HG02981 (cell line): ENCODE measurements at regions not wholly inside any gene's neighbourhood (a gene's known extent, or its start where the extent isn't known, plus 50 kb on each side); places are given as distances from the start of the nearest gene placed in this dataset.

ENCODE experiments used
- ATAC-seq: cut with Tn5 transposase; IDR thresholded peaks from one replicate; pipeline ENCODE4 v1.9.1; 2021; ENCODE audit warnings: mild to moderate bottlenecking, moderate library complexity; ENCODE audit not compliant: unreplicated experiment

DNA sequence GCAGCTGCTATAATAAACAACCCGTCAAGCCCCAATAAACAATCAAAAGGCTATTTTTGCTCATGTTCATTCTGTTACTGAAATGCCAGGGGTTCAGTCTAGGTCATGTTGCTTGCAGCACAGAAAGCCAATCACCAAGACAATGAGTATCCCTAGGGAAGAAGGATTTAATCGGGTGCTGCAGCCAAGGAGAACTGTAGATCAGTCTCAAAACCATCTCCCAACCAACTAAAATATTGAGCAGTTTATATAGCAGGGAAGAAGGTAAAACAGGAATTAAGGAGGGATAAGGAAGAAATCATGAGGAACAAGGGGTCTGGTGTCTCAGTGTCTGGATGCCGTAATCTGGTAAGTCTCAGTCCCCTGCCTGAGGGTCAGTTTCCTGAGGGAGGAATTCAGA, 169.5 kb downstream of the BLID start:
- ATAC-seq, result no peak

DNA sequence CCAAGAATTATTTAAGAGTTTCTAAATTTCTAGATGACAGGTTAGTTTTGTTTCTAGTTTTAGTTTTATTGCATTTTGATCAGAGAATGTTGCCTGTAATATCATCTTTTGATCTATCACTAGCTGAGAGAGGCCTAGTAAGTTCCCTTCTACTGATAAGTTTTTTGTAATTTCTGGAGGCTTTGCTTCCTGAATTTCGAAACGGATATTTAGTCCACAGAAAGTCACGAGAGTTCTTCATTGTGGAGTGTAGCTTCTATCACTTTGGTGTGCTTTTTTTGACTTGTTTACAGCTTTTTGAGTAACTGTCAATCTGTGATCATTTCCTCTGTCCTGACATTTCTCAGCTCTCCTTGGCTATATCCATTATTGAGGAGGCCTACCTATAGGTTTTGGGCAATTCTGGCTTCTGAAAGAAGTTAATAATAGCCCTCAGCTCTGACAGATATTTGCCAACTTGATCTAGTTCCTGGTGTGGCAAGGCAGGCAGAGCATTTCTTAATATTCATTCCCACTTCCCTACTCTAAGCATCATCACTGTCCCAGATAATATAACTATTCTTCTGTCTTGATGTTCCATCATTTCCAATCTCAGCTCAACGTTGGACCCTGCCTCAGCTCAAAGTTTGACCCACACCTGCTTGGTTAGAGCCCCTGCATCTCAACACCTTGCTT, 171.3 kb downstream of the BLID start:
- no peak for ATAC-seq

GRCh38 chr11:121938076-121938475, 177.9 kb downstream of the BLID start:
- ATAC-seq, result no peak

DNA sequence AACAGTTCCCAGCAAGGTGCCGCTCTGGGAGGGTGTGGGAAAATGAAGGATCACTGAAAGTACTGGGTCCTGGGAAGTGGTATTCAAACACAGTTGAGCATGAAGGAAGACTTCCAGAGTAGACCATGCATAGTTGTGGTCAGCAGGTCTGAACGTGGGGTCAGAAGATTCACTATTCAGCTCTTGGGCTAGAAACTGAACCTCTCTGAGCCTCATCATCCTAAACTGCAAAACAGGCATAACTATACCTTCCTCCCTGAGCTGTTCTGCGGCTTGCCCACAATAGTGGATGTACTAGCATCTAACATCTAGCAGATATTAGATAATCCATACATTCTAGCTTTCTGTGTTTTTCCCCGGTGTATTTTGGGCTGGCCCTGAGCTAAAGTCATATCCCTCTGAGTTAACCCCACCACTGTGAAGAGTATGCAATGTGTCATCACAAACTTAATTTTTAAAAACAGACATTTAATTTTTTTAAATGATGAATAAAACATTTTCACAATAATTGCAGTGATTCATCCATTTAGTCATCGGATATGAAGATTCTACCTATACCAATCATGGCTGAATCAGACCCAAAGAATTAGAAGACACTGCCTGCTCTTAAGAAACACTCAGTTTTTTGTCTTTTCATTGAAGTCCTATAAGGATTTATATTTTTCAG, 179.1 kb downstream of the BLID start:
- no peak for ATAC-seq

DNA sequence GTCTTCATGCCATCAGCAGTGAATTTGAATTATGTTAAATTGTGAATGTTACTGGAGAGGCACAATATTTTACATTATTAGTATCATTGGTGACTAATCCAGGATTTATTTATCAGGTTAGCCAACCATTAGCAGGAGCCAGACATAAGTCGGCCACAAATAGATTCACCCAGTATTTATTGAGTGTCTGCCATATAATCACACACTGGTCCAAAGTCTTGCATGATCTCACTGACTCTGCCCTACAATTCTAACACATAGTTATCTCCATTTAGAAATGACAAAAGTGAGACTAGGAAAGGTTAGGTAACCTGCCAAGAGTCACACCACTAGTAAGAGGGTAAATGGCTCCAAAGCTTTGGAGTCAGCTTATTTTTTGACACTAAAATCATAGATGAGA, 179.6 kb downstream of the BLID start:
- ATAC-seq, result no peak

GRCh38 chr11:121933694-121934093, 182.3 kb downstream of the BLID start:
- no peak for ATAC-seq

- no peak for ATAC-seq
Measured at GRCh38 chr11:121933294-121933693, 182.7 kb downstream of the BLID start.

DNA sequence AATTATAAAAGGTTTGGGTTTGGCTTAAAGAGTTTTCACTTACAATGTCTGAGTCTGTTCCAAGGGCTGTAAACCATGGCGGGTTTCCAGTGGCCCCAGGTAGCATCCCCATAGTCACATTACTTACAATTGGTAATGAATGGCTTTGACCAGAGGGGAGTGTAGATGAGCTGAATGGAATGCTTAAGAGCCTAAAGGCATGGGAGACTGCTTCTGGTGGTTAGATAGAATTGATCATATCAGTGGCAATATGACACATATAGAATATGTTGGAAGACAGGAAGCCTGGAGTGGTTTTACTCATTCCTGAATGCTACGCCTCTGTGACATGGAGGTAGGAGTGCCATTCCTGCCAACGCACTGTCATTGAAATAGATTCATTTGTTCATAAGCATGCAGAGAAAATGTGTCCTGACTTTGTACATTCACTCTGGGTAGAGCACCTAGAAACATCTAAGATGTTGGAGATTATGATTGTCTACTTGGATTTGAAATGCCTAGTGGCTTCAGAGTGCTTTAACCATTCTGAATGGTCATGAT, 183.3 kb downstream of the BLID start:
- no peak for ATAC-seq

GRCh38 chr11:121931748-121932352, 184.2 kb downstream of the BLID start:
- no peak for ATAC-seq

DNA sequence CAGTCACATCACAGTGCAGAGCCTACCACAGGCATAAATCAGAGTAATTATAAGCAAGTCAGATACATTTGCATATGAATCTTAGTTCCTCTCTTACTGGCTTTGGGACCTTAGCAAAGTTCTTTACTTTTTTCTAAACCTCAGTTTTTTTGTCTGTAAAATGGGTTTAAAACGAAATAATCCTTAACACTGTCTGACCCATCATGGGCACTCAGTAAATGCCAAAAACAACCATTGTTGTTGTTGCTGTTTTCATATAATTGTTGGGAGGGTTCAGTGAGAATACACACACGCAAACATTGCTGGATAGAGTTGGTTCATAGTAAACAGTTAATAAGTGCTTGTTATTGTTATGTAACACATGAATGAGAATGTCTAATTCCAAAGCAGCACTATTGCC, 184.9 kb downstream of the BLID start:
- no peak for ATAC-seq

GRCh38 chr11:121930004-121930965, 185.7 kb downstream of the BLID start:
- ATAC-seq, result peak; percentile 61

DNA sequence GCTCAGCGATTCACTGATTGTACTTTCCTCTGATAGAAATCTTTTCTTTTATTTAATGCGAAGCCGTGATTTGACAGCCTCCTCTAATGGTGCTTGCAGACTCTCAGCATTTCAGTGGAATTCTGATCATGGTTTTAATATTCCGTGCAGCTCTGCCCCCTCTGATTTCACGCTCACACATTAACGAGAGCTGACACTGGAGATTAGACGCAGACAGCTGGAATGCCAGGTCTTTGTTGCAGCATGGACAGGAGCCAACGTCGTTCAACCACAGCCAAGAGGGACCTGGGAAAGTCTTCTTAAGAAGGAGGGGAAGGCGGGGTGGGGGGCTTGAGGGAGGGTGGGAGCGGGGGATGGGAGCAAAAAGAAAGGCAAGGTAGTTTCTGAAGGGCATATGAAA, 186.4 kb downstream of the BLID start:
- ATAC-seq, result no peak

DNA sequence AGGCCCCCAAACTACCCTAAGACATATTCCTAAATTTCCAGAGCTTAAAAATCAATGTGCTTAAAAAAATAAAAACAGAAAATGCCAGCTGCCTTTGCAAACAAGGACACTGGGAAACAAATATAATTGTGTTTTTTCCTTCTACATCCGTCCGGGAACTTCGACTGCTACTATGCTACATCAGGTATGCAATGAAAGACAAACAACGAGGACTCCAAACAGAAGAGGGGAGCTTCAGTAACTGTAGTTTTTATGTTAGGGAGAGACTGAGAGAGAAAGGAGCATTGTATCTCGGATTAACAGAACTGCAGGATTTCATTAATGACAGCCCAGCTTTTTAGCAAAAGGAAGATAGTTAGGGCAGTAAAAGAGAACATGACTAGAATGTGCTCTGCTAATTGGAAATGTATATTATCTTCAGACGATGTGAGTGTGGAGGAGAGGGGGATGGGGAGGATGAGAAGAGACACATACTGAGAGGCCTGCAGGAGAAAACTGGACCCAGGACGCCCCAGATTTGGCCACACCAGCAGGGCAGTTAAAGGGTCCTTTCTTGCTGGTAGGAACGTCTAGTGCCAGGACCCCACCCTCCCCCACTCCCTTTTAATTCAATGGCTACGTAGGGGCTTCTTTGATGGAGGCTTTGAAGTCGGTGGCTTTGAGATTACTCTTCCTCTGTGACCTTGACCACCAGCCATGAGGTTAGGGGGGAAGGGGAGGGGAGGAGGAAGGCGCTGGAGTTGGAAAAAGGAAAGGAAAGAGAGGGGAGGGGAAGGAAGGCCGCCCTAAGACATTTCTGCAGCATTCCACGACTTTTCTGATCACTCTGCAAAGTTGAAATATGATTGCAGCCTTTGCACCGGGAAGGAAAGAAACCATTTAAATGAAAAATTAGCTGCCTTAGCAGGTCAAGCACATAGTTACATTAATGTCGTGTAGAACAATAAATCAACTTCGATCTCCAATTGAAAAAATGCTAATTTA, 187.1 kb downstream of the BLID start:
- ATAC-seq, result no peak

DNA sequence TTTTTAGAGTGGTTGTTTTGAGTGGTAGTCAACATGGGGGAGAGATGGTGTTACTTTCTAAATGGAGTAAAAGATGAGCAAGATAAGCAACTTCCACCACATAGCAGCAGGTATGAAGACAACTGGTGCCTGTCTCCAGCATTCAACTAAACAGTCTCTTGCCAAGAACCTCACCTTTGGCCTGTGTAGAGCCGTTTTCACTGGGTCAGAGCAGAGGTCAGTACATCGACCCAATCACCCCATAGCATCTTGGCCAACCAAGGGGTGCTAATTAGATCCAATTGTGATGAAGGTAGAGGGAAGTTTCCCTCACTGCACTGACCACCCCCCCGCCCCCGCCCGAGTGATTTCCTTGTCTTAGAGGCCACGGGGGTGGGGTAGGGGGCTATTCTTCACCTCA, 188.2 kb downstream of the BLID start:
- no peak for ATAC-seq

DNA sequence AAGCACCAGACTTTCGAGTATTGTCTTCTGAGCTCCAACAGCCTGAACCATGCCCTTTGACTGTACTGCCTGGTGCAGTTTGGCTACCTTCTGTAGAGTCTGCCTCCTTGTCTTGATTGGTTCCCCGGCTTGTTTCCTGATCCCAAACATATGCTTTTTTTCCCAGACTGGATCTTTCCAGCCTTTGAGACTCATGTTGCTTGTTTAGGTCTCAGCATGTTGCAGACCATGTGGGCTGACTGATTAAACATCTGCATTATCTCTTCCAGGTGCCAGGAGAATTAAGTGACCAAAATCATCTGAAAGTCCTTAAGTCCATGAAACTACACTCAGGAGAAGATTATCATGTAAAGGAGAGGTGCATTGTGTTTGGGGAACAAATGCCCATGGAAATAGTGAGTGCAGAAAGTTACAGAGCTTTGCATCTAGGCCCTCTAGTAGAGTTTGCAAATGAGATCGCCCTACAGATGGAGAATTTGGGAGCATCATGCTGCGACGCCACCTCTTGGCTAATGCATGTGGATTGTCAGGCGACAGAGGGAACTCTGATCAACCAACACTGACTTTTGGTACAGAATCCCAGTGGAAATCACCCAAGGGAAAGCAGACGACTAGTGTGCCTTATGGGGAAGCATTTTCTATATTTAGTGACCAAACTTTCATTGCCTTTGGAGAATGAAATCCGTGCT, 188.8 kb downstream of the BLID start:
- no peak for ATAC-seq

DNA sequence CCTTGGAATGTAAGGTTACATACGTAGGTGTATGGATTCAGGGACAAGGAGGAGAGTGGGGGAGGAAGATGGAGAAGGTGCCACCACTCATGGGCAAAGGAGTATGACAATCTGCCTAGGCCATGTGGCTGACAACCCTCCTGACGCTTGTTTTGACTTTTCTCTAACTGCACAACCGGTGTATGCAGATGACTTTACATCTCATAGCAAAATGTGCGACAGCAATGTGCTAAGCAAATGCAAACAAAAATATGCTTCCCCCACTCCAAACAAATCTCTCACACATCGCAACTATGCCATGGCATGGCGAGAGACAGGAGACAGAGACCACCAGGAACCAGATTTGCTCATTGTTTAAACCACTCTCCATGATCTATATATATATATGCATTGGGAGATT, 191.8 kb downstream of the BLID start:
- ATAC-seq, result no peak

- no peak for ATAC-seq
Measured at GRCh38 chr11:121917482-121917881, 198.5 kb downstream of the BLID start.

DNA sequence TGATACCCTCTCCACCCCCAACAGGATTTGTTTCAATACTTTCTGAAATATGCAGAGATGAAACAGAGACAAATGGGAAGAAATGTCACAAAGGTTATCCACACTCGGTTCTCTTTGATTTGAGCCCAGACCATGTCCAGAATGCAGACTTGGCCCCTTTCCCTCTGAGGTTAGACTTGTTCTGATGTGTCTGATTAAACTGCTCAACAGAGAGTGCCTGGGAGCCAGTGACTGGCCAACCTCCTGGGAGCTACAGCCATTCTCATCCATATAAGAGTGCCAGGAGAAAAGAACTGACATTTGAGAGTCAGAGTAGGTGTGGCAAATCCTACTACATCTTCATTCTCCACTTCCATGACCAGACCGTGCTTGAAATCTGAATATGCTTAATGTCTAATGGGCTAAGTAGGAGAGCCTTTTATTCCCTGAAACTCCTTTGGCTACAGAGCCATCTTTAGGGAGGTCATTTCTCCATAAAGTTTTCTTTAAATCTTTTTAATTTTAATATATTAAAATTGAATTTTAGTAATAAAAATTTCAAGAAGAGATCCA, 201.4 kb downstream of the BLID start:
- ATAC-seq, result no peak

DNA sequence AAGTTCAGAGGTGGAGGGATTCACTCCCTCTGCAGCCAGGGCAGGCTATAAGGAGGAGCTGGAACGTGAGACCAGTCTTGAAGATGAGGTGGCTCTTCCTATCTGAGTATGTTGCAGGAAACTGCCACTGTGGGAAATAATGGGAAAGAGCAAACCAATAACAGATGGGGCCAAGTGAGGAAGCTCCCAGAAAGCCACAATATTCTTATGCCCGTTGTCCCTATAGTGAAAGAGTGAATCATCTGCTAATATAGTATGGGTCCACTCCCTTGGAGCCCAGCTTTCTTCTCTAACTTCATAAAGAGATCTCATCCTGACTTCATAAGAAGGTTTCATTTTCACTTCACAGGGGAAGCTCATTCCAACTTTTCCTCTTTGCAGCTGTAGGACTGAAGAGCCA, 206.4 kb downstream of the BLID start:
- no peak for ATAC-seq
